SJCRH30 (cell line): ENCODE measurements at regions not wholly inside any gene's neighbourhood (a gene's known extent, or its start where the extent isn't known, plus 50 kb on each side); places are given as distances from the start of the nearest gene placed in this dataset.
"Not testable (repeated sequence)": the region's sequence is repeated elsewhere in the genome, so short reads cannot be mapped to it uniquely, and the experiment has no call there.

ENCODE experiments used
- DNase-seq, 2 experiments: peaks; one replicate each; pipeline ENCODE4 v3.0.0-alpha.2; 2015 to 2020
- H3K27ac ChIP-seq: fragments of 250-450 bp; sonication (Bioruptor Pico); 2 replicates; pipeline ENCODE4 v1.5.1; 2020; ENCODE audit warnings: mild to moderate bottlenecking, moderate library complexity
- H3K27me3 ChIP-seq: fragments of 250-450 bp; sonication (Bioruptor Pico); 2 replicates; pipeline ENCODE4 v1.5.1; 2020; ENCODE audit warnings: mild to moderate bottlenecking, moderate library complexity
- H3K36me3 ChIP-seq: fragments of 250-450 bp; sonication (Bioruptor Pico); 2 replicates; pipeline ENCODE4 v1.5.1; 2020; ENCODE audit warnings: mild to moderate bottlenecking, moderate library complexity
- H3K4me1 ChIP-seq: fragments of 250-450 bp; sonication (Bioruptor Pico); 2 replicates; pipeline ENCODE4 v1.5.1; 2020; ENCODE audit warnings: mild to moderate bottlenecking, moderate library complexity
- H3K4me3 ChIP-seq: fragments of 250-450 bp; sonication (Bioruptor Pico); 2 replicates; pipeline ENCODE4 v1.5.1; 2020; ENCODE audit warnings: mild to moderate bottlenecking, moderate library complexity
- H3K9me3 ChIP-seq: fragments of 250-450 bp; sonication (Bioruptor Pico); replicated peaks from 2 replicates; pipeline ENCODE4 v1.5.1; 2020; ENCODE audit warnings: mild to moderate bottlenecking, moderate library complexity

DNA sequence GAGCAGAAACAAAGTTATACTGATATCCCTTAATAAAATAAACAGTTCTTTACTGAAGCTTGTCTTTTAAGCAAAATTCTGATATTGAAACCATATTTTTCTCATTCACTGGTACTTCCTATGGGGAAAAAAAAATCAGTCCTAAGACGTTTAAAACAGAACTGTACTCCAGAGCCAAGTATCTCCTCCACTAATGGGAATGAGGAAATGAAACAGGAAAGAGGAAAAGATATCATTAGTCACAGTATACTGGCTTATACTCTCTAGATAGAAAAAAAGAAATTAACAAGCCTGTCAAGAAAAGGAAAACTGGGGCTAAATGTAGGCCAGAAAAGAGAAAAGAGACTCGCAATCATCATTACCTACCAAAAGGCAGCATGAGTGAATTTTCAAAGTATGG, 252.7 kb downstream of the CENPC start:
- no peaks in the 10 kb centered on the region for H3K27me3 ChIP-seq
- DNase-seq = no peak
- no peaks in the 10 kb centered on the region for H3K36me3 ChIP-seq
- H3K27ac ChIP-seq = no peak overlapping the region
- no peaks in the 10 kb centered on the region; the same call in 1 of the 2 replicates for H3K9me3 ChIP-seq
- no peak overlapping the region for H3K4me3 ChIP-seq
- H3K4me1 ChIP-seq = no peaks in the 10 kb centered on the region

- H3K4me1 ChIP-seq = no peaks in the 10 kb centered on the region
- H3K9me3 ChIP-seq = no peaks in the 10 kb centered on the region; the same call in 1 of the 2 replicates
- no peak for DNase-seq
- H3K27me3 ChIP-seq = no peaks in the 10 kb centered on the region
- no peaks in the 10 kb centered on the region for H3K36me3 ChIP-seq
- no peak overlapping the region for H3K4me3 ChIP-seq
- no peak overlapping the region for H3K27ac ChIP-seq
Measured at GRCh38 chr4:67292045-67292444, 253.3 kb downstream of the CENPC start.

- H3K27ac ChIP-seq = no peak overlapping the region
- peak in 1 of 2 experiments; percentile 6 for DNase-seq
- no peaks in the 10 kb centered on the region for H3K4me1 ChIP-seq
- no peaks in the 10 kb centered on the region for H3K36me3 ChIP-seq
- no peak overlapping the region for H3K4me3 ChIP-seq
- no peaks in the 10 kb centered on the region for H3K27me3 ChIP-seq
- H3K9me3 ChIP-seq = no peaks in the 10 kb centered on the region; the same call in 1 of the 2 replicates
Measured at GRCh38 chr4:67291644-67292043, 253.7 kb downstream of the CENPC start.

DNA sequence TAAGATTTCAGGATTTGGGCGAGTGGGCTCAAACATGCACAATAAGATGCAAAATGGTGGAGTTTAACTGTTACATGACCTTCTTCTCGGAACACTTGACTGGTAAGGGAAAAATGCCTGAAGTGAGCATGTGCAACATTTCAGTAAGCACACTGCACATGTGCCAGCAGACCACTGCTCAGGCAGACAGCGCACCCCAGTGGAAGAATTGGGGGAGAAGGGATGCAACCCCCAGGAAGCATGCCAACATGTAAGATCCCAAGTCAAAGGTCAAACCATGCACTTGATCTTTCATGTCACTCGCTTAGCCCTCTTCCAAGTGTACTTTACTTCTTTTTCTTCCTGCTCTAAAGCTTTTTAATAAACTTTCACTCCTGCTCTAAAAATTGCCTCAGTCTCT, 256.3 kb downstream of the CENPC start:
- no peaks in the 10 kb centered on the region for H3K27me3 ChIP-seq
- H3K4me3 ChIP-seq = no peak overlapping the region
- DNase-seq = peak; percentile 49 to 68

DNA sequence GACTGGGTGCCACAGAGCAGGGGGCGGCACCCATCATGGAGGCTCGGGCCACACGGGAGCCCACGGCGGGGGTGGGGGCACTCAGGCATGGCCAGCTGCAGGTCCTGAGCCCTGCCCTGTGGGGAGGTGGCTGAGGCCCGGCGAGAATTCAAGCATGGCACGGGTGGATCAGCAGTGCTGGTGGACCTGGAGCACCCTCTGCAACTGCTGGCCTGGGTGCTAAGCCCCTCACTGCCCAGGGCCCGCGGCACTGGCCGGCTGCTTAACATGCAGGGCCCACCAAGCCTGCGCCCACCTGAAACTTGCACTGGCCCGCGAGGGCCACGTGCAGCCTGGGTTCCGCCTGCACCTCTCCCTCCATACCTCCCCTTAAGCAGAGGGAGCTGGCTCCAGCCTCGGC, 258.6 kb downstream of the CENPC start:
- no peaks in the 10 kb centered on the region for H3K9me3 ChIP-seq
- no peaks in the 10 kb centered on the region for H3K4me1 ChIP-seq
- no peaks in the 10 kb centered on the region for H3K27me3 ChIP-seq
- H3K27ac ChIP-seq = no peak overlapping the region
- H3K4me3 ChIP-seq = no peak overlapping the region
- no peaks in the 10 kb centered on the region for H3K36me3 ChIP-seq
- no peak for DNase-seq

More for the DNA sequence above, 256.3 kb downstream of the CENPC start:
- no peaks in the 10 kb centered on the region for H3K36me3 ChIP-seq
- no peaks in the 10 kb centered on the region for H3K9me3 ChIP-seq
- H3K27ac ChIP-seq = no peak overlapping the region
- no peaks in the 10 kb centered on the region for H3K4me1 ChIP-seq

- Histone ChIP-seq H3K36me3 (no peaks in the 10 kb centered on the region), H3K27me3 (no peaks in the 10 kb centered on the region), H3K9me3 (no peaks in the 10 kb centered on the region), H3K4me1 (no peaks in the 10 kb centered on the region), H3K4me3 (no peak overlapping the region), H3K27ac (no peak overlapping the region)
- DNase-seq = no peak
Measured at GRCh38 chr4:67282749-67283148, 262.6 kb downstream of the CENPC start.

- Histone ChIP-seq H3K9me3 (no peaks in the 10 kb centered on the region), H3K36me3 (no peaks in the 10 kb centered on the region), H3K27me3 (no peaks in the 10 kb centered on the region), H3K4me3 (no peak overlapping the region), H3K27ac (no peak overlapping the region), H3K4me1 (no peaks in the 10 kb centered on the region)
- DNase-seq = no peak
Measured at GRCh38 chr4:67275179-67275750, 270.0 kb downstream of the CENPC start.

DNA sequence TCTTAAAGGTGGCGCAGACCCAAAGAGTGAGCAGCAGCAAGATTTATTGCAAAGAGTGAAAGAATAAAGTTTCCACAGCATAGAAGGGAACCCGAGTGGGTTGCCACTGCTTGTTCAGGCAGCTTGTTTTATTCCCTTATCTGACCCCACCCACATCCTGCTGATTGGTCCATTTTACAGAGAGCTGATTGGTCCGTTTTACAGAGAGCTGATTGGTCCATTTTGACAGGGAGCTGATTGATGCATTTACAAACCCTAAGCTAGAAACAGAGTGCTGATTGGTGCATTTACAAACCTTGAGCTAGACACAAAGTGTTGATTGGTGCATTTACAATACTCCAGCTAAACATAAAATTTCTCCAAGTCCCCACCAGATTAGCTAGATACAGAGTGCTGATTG, 270.6 kb downstream of the CENPC start:
- DNase-seq, H3K9me3 ChIP-seq, H3K36me3 ChIP-seq, H3K27me3 ChIP-seq, H3K4me3 ChIP-seq, H3K27ac ChIP-seq, H3K4me1 ChIP-seq: not testable (repeated sequence)

DNA sequence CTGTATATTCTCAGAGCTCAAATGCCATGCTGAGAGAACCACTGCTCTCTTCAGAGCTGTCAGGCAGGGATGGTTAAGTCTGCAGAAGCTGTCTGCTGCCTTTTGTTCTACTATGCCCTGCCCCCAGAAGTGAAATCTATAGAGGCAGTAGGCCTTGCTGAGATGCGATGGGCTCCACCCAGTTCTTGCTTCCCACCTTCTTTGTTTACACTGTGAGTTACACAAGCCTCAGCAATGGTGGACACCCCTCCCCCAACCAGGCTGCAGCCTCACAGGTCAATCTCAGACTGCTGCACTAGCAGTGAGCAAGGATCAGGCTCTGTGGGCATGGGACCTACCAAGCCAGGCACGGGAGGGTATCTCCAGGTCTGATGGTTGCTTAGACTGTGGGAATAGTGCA, 271.6 kb downstream of the CENPC start:
- Histone ChIP-seq H3K27ac (no peak overlapping the region), H3K4me3 (no peak overlapping the region), H3K9me3 (no peaks in the 10 kb centered on the region), H3K27me3 (no peaks in the 10 kb centered on the region), H3K4me1 (no peaks in the 10 kb centered on the region), H3K36me3 (no peaks in the 10 kb centered on the region)
- no peak for DNase-seq

DNA sequence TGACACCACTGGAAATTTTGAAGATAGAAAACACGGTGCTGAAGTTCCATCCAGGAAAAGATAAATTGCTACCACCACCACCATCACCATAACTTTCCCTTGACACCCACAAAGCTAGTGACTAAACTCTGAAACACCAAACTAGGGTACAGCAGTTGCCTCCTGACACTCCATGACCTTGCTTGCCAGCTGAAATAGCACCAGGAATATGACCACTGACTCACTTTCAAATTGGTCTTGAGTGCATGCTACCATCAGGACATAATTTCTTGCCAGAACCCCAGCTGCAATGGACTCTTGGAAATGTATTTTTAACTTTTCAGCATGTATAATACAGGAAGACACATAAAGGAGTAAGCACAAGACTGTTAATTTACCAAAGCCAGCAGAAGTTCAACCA, 283.3 kb downstream of the CENPC start:
- no peak overlapping the region for H3K27ac ChIP-seq
- no peak for DNase-seq
- H3K27me3 ChIP-seq = no peaks in the 10 kb centered on the region
- no peaks in the 10 kb centered on the region for H3K4me1 ChIP-seq
- no peaks in the 10 kb centered on the region for H3K9me3 ChIP-seq
- H3K36me3 ChIP-seq = no peaks in the 10 kb centered on the region
- H3K4me3 ChIP-seq = no peak overlapping the region

- no peaks in the 10 kb centered on the region for H3K9me3 ChIP-seq
- DNase-seq = no peak
- H3K27me3 ChIP-seq = no peaks in the 10 kb centered on the region
- H3K27ac ChIP-seq = no peak overlapping the region
- no peaks in the 10 kb centered on the region for H3K36me3 ChIP-seq
- no peaks in the 10 kb centered on the region for H3K4me1 ChIP-seq
- H3K4me3 ChIP-seq = no peak overlapping the region
Measured at GRCh38 chr4:67256388-67257043, 288.8 kb downstream of the CENPC start.

GRCh38 chr4:67250131-67250896, 295.0 kb downstream of the CENPC start:
- Histone ChIP-seq H3K4me3 (no peak overlapping the region), H3K9me3 (no peaks in the 10 kb centered on the region), H3K36me3 (no peaks in the 10 kb centered on the region), H3K27me3 (no peaks in the 10 kb centered on the region), H3K4me1 (no peaks in the 10 kb centered on the region), H3K27ac (no peak overlapping the region)
- no peak for DNase-seq

DNA sequence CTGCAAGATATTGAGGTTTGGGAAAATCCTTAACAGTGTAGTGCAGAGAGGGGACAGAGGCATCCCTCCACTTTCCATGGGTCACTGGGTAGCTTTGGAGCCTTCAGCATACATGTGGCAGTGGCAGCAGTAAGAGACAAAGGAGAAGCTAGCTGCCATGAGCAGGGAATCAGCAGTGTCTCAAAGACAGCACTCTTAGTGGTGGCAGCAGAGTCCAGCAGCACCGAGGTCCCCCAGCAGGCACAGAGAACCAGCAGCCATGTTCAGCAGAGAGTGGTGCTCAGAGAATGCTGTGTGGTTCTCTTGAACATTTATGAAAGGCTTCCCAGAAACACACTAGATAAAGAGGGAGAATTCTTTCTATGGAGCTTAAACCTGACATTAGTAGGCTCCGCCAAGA, 308.5 kb downstream of the CENPC start:
- no peaks in the 10 kb centered on the region for H3K9me3 ChIP-seq
- no peaks in the 10 kb centered on the region for H3K27me3 ChIP-seq
- no peak for DNase-seq

GRCh38 chr4:67236318-67236717, 309.0 kb downstream of the CENPC start:
- H3K27me3 ChIP-seq = no peaks in the 10 kb centered on the region
- H3K4me3 ChIP-seq = no peak overlapping the region
- H3K4me1 ChIP-seq = no peaks in the 10 kb centered on the region
- H3K27ac ChIP-seq = no peak overlapping the region
- H3K9me3 ChIP-seq = no peaks in the 10 kb centered on the region
- no peak for DNase-seq
- no peaks in the 10 kb centered on the region for H3K36me3 ChIP-seq

More for the DNA sequence above, 308.5 kb downstream of the CENPC start:
- Histone ChIP-seq H3K36me3 (no peaks in the 10 kb centered on the region), H3K4me1 (no peaks in the 10 kb centered on the region), H3K27ac (no peak overlapping the region), H3K4me3 (no peak overlapping the region)

GRCh38 chr4:67234296-67234695, 311.0 kb downstream of the CENPC start:
- Histone ChIP-seq H3K4me1 (no peaks in the 10 kb centered on the region), H3K4me3 (no peak overlapping the region), H3K9me3 (no peaks in the 10 kb centered on the region), H3K27me3 (no peaks in the 10 kb centered on the region), H3K36me3 (no peaks in the 10 kb centered on the region), H3K27ac (no peak overlapping the region)
- DNase-seq = no peak
